PC-9 (cell line): ENCODE measurements at regions not wholly inside any gene's neighbourhood (a gene's known extent, or its start where the extent isn't known, plus 50 kb on each side); places are given as distances from the start of the nearest gene placed in this dataset.
"Not testable (repeated sequence)": the region's sequence is repeated elsewhere in the genome, so short reads cannot be mapped to it uniquely, and the experiment has no call there.

Experiments
- BruUV-seq: library from RNA; stranded (reverse); fragments of 400-500 nt; replicated peaks from 2 replicates; lab custom pipeline; 2021; lab: Mats Ljungman, UMichigan
- CTCF ChIA-PET: fragments of 300-600 bp; sonication (Branson Sonifier 250); formaldehyde crosslinking; loops from one replicate; lab custom pipeline; 2022; ENCODE audit warnings: antibody characterized with exemption; lab: Charles Lee
- POLR2A ChIA-PET: fragments of 300-600 bp; sonication (Branson Sonifier 250); formaldehyde crosslinking; loops from one replicate; lab custom pipeline; 2022; ENCODE audit warnings: antibody characterized with exemption; ENCODE audit not compliant: unreplicated experiment; lab: Charles Lee
- DNase-seq, 2 experiments: peaks; one replicate each; pipeline versions ENCODE4 v3.0.0 to v3.0.0-alpha.2; 2015 to 2022; ENCODE audit warnings: mixed read lengths in 1 of 2
- H2AFZ ChIP-seq: fragments of 200-600 bp; sonication (generic); 2 replicates; pipeline ENCODE4 v1.8.1; 2017; ENCODE audit warnings: antibody characterized with exemption
- H3F3A ChIP-seq: fragments of 200-600 bp; sonication (generic); 2 replicates; pipeline ENCODE4 v1.8.1; 2017; ENCODE audit warnings: antibody characterized with exemption, mild to moderate bottlenecking, low read depth; ENCODE audit not compliant: insufficient read depth
- H3K27ac ChIP-seq: fragments of 200-600 bp; sonication (generic); 2 replicates; pipeline ENCODE4 v1.6.1; 2016; ENCODE audit warnings: mixed run types
- H3K27me3 ChIP-seq: fragments of 200-600 bp; sonication (generic); 2 replicates; pipeline ENCODE4 v1.6.1; 2016; ENCODE audit warnings: low read depth, mixed run types; ENCODE audit not compliant: insufficient read depth
- H3K36me3 ChIP-seq: fragments of 200-600 bp; sonication (generic); 2 replicates; pipeline ENCODE4 v1.6.1; 2016; ENCODE audit warnings: low read depth, mixed run types
- H3K4me1 ChIP-seq: fragments of 200-600 bp; sonication (generic); replicated peaks from 2 replicates; pipeline ENCODE4 v1.6.1; 2016; ENCODE audit warnings: mixed run types; ENCODE audit not compliant: insufficient read depth
- H3K4me2 ChIP-seq: fragments of 200-600 bp; sonication (generic); 2 replicates; pipeline ENCODE4 v1.6.1; 2017; ENCODE audit warnings: mixed run types
- H3K4me3 ChIP-seq: fragments of 200-600 bp; sonication (generic); 2 replicates; pipeline ENCODE4 v1.6.1; 2016; ENCODE audit warnings: mixed run types
- H3K79me2 ChIP-seq: fragments of 200-600 bp; sonication (generic); 2 replicates; pipeline ENCODE4 v1.6.1; 2017; ENCODE audit warnings: low read depth, mixed run types
- H3K9me2 ChIP-seq: fragments of 200-600 bp; sonication (generic); 2 replicates; pipeline ENCODE4 v1.8.1; 2017; ENCODE audit warnings: mild to moderate bottlenecking; ENCODE audit not compliant: insufficient read depth
- H3K9me3 ChIP-seq: fragments of 200-600 bp; sonication (generic); 2 replicates; pipeline ENCODE4 v1.8.1; 2016; ENCODE audit warnings: low read depth; ENCODE audit not compliant: insufficient read depth
- H4K20me1 ChIP-seq: fragments of 200-600 bp; sonication (generic); 2 replicates; pipeline ENCODE4 v1.8.1; 2017; ENCODE audit not compliant: insufficient read depth
- CTCF ChIP-seq: fragments of 200-600 bp; sonication (generic); conservative IDR thresholded peaks from 2 replicates; pipeline ENCODE4 v1.6.1; 2017; ENCODE audit warnings: mixed run types, antibody characterized with exemption, mild to moderate bottlenecking, moderate library complexity
- EZH2 ChIP-seq: fragments of 200-600 bp; sonication (generic); IDR thresholded peaks from 2 replicates; pipeline ENCODE4 v1.8.0; 2017; ENCODE audit warnings: antibody characterized with exemption, low read depth
- intact Hi-C: fragments of 100-400 bp; cut with micrococcal nuclease; formaldehyde crosslinking; loops from one replicate; pipeline ENCODE4 v1.10.0; 2022; ENCODE audit not compliant: unreplicated experiment

- intact Hi-C loops: no loop called here
- Histone ChIP-seq H4K20me1 (peaks cover 6% of the 10 kb centered on the region; the same call in 1 of the 2 replicates), H3K9me3 (no peaks in the 10 kb centered on the region), H3K27me3 (no peaks in the 10 kb centered on the region), H3K79me2 (no peaks in the 10 kb centered on the region), H3F3A (no peaks in the 10 kb centered on the region), H3K4me3 (no peak overlapping the region), H3K4me2 (no peak overlapping the region), H3K36me3 (no peaks in the 10 kb centered on the region), H2AFZ (no peak overlapping the region), H3K4me1 (no peaks in the 10 kb centered on the region), H3K9me2 (no peaks in the 10 kb centered on the region), H3K27ac (no peak overlapping the region)
- TF ChIP-seq CTCF: peak; percentile 83
- TF ChIP-seq EZH2: no peak
- CTCF ChIA-PET: no interaction called here
- POLR2A ChIA-PET: no interaction called here
- BruUV-seq: no TSS peak
- peak in 1 of 2 experiments; percentile 7 for DNase-seq
These were observed 157.7 kb downstream of the SPANXN1 start for GRCh38 chrX:145405012-145405411.

- intact Hi-C loops: no loop called here
- H4K20me1 ChIP-seq: 0 out of 2 replicates have a peak, but pooled peaks cover 3% of the 10 kb centered on the region
- H3K4me1 ChIP-seq: no peaks in the 10 kb centered on the region
- H3K4me2 ChIP-seq: no peak overlapping the region
- TF ChIP-seq EZH2 (no peak), CTCF (no peak)
- no peak overlapping the region for H3K27ac ChIP-seq
- ChIA-PET CTCF (no interaction called here), POLR2A (no interaction called here)
- H3K9me2 ChIP-seq: no peaks in the 10 kb centered on the region
- H3F3A ChIP-seq: no peaks in the 10 kb centered on the region
- H3K4me3 ChIP-seq: no peak overlapping the region
- no peaks in the 10 kb centered on the region for H3K9me3 ChIP-seq
- H3K36me3 ChIP-seq: no peaks in the 10 kb centered on the region
- no TSS peak for BruUV-seq
- no peaks in the 10 kb centered on the region for H3K27me3 ChIP-seq
- DNase-seq: no peak
- no peaks in the 10 kb centered on the region for H3K79me2 ChIP-seq
- no peak overlapping the region for H2AFZ ChIP-seq
These were observed 163.3 kb downstream of the SPANXN1 start for GRCh38 chrX:145410622-145411021.

- H3K4me2 ChIP-seq, H3K4me1 ChIP-seq, POLR2A ChIA-PET, H3K9me3 ChIP-seq, H2AFZ ChIP-seq, DNase-seq, H4K20me1 ChIP-seq, H3K9me2 ChIP-seq, H3K36me3 ChIP-seq, H3K27ac ChIP-seq, BruUV-seq, H3K79me2 ChIP-seq, H3K4me3 ChIP-seq, H3K27me3 ChIP-seq, H3F3A ChIP-seq, intact Hi-C loops, CTCF ChIA-PET: not testable (repeated sequence)
These were observed 188.9 kb downstream of the SPANXN1 start for GRCh38 chrX:145436211-145436610.

- BruUV-seq: no TSS peak
- no peaks in the 10 kb centered on the region for H4K20me1 ChIP-seq
- no peaks in the 10 kb centered on the region for H3F3A ChIP-seq
- H3K9me3 ChIP-seq: no peaks in the 10 kb centered on the region
- DNase-seq: no peak
- no peaks in the 10 kb centered on the region for H3K79me2 ChIP-seq
- no peaks in the 10 kb centered on the region; the same call in 1 of the 2 replicates for H3K9me2 ChIP-seq
- no peaks in the 10 kb centered on the region for H3K27me3 ChIP-seq
- intact Hi-C loops: no loop called here
- H2AFZ ChIP-seq: no peak overlapping the region
- no peaks in the 10 kb centered on the region for H3K36me3 ChIP-seq
- no peak overlapping the region for H3K4me2 ChIP-seq
- ChIA-PET CTCF (no interaction called here), POLR2A (no interaction called here)
- H3K4me3 ChIP-seq: no peak overlapping the region
- H3K4me1 ChIP-seq: no peaks in the 10 kb centered on the region
- H3K27ac ChIP-seq: no peak overlapping the region
- TF ChIP-seq EZH2 (no peak), CTCF (no peak)
These were observed 217.3 kb downstream of the SPANXN1 start for GRCh38 chrX:145464650-145465049.
